D721Med (cell line): ENCODE measurements at regions not wholly inside any gene's neighbourhood (a gene's known extent, or its start where the extent isn't known, plus 50 kb on each side); places are given as distances from the start of the nearest gene placed in this dataset.

Source experiments
- DNase-seq: peaks from one replicate; pipeline ENCODE4 v3.0.0; 2011; ENCODE audit warnings: low spot score; ENCODE audit not compliant: insufficient read length
- FAIRE-seq: peaks from 2 replicates; lab custom pipeline; 2011; peaks lifted over from hg19 to GRCh38; lab: Jason Lieb, UNC
- TF ChIP-seq, protein P1 (sequence below): IDR thresholded peaks from 2 replicates; pipeline ENCODE4 v1.5.1; 2012; ENCODE audit warnings: mild to moderate bottlenecking, control low read depth; ENCODE audit not compliant: insufficient read depth; ENCODE audit errors: missing control alignments

DNA sequence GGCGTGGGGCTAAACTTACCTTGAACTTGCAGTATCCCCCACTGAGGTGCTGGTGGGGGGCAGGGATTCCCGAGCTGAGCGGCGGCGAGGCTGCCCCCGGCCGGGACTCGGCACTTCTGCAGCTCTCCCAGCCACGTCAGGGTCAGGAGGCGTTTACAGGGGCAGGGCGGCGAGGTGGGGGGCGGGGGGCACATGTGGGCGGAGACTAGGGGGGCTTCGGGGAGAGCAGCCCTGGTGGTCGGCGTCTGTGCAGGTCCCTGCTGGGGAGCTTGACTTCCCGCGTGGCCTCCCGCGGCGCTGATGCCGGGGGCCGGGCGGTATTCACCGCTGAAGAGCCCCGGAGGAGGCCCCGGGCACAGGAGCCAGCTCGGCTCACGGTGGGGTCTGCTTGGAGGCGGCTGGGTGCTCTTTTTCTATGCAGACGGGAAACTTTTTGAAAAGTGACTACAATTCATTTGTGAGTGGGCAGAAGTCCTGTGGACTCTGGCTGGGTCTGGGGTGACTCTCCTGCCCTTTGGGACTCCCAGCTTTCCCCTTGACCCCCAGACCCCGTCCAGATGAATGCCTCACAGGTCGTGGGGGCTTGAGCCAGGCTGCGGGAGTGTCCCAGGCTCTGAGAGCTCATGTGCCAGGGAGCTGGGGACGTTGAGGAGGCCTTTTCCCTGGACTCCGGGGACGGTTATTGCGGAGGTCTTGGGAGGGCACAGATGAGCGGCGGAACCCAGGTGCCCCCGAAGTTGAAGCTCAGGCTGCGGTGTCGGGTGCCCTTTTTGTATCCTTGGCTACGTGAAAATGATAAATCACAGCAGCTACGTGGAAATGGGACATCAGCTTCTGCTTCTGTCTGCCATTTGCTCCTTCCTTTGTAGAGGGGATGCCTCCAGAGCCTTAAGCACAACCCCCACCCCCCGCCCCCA lies 75.9 kb upstream of the GATA5 start:
- TF ChIP-seq, protein P1, sequence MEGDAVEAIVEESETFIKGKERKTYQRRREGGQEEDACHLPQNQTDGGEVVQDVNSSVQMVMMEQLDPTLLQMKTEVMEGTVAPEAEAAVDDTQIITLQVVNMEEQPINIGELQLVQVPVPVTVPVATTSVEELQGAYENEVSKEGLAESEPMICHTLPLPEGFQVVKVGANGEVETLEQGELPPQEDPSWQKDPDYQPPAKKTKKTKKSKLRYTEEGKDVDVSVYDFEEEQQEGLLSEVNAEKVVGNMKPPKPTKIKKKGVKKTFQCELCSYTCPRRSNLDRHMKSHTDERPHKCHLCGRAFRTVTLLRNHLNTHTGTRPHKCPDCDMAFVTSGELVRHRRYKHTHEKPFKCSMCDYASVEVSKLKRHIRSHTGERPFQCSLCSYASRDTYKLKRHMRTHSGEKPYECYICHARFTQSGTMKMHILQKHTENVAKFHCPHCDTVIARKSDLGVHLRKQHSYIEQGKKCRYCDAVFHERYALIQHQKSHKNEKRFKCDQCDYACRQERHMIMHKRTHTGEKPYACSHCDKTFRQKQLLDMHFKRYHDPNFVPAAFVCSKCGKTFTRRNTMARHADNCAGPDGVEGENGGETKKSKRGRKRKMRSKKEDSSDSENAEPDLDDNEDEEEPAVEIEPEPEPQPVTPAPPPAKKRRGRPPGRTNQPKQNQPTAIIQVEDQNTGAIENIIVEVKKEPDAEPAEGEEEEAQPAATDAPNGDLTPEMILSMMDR, result no peak
- no peak for FAIRE-seq
- DNase-seq, result no peak

DNA sequence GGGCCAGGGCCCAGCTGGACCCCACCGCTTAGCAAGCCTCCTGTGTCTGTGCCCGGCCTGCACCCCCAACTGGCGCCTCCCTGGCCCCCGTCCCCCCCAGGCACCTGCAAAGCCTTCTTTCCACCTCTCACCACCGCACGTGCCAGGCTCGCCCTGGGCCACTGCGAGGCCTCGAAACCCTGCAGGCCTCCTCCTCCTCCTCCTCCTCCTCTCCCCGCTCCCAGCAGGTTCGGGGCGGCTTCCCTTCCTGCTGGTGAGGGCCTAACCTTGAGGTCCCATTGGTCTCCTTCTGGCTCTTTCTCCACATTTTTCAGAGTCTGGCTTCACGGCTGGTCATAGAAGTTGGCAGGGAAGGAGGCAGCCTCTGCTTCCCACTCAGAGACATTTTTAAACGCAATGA lies 76.8 kb upstream of the GATA5 start:
- TF ChIP-seq, protein P1, result no peak
- DNase-seq, result no peak
- no peak for FAIRE-seq

- FAIRE-seq, result no peak
- TF ChIP-seq, protein P1, result no peak
- no peak for DNase-seq
Measured at GRCh38 chr20:62553136-62553837, 77.5 kb upstream of the GATA5 start.

- no peak for DNase-seq
- TF ChIP-seq, protein P1, result no peak
- no peak for FAIRE-seq
Measured at GRCh38 chr20:62553838-62554161, 78.0 kb upstream of the GATA5 start.

GRCh38 chr20:62554214-62554897 lies 78.6 kb upstream of the GATA5 start:
- FAIRE-seq, result no peak
- TF ChIP-seq, protein P1, result no peak
- no peak for DNase-seq

DNA sequence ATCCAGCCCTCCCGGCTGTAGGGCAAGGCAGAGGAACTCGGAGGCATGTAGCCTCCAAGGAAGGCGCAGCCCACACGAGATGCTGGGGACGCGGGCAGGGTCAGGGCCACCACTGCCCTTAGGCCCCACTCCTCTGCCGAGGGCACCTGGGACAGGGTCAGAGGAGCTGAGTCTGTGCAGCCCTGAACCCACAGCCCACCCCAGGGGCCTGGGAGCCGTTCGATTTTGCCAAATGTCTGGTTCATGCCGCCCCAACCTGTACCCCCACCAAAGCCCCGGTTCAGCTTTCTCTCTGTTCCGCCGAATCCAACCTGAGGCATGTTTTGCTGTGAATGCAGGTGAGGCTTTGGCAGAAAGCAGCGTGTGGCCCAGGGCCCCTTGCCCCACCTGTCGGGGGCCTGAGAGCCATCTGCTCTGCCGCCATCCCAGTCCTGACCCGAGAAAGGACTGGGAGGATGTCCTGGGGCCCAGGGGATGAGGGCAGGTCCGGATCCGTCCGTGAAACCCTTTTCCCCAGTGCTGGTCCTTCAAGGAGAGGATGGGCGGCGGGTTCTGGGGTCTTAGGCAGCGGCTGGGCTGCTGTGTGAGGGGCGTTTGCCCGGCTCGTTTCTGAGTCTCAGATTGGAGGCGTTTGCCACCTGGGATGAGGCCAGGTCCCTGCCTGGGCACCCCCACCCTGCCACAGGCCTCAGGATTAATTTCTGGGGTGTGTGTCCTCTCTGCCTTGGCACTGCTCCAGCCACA lies 79.3 kb upstream of the GATA5 start:
- TF ChIP-seq, protein P1, result no peak
- no peak for FAIRE-seq
- no peak for DNase-seq
